Activated naive CD4-positive, alpha-beta T cell treated with anti-CD3 and anti-CD28 coated beads for 36 hours (primary cell): ENCODE measurements at regions not wholly inside any gene's neighbourhood (a gene's known extent, or its start where the extent isn't known, plus 50 kb on each side); places are given as distances from the start of the nearest gene placed in this dataset.
"Not testable (repeated sequence)": the region's sequence is repeated elsewhere in the genome, so short reads cannot be mapped to it uniquely, and the experiment has no call there.

Experiments
- CTCF ChIA-PET: fragments of 350-600 bp; sonication (Branson Sonifier 250); formaldehyde crosslinking; loops from one replicate; lab custom pipeline; 2021; ENCODE audit warnings: antibody characterized with exemption; lab: Charles Lee
- DNase-seq: peaks from one replicate; pipeline ENCODE4 v3.0.0-alpha.2; 2020
- H3K27ac Mint-ChIP-seq: one replicate; pipeline ENCODE4 v1.8.0; 2021; ENCODE audit warnings: mild to moderate bottlenecking, mixed read lengths
- H3K27me3 Mint-ChIP-seq: one replicate; pipeline ENCODE4 v1.8.0; 2021; ENCODE audit warnings: low read depth, mixed read lengths
- H3K36me3 Mint-ChIP-seq: one replicate; pipeline ENCODE4 v1.8.0; 2021; ENCODE audit warnings: low read depth, mixed read lengths
- H3K4me1 Mint-ChIP-seq: one replicate; pipeline ENCODE4 v1.8.0; 2021; ENCODE audit warnings: low read depth, mixed read lengths
- H3K4me3 Mint-ChIP-seq: one replicate; pipeline ENCODE4 v1.8.0; 2021; ENCODE audit warnings: mild to moderate bottlenecking, moderate library complexity, mixed read lengths
- H3K9me3 Mint-ChIP-seq: one replicate; pipeline ENCODE4 v1.8.0; 2021; ENCODE audit warnings: mixed read lengths
- intact Hi-C: fragments of 100-400 bp; cut with micrococcal nuclease; formaldehyde crosslinking; loops from one replicate; pipeline ENCODE4 v1.15.1; 2023

GRCh38 chr7:148489678-148490077, 100.9 kb upstream of the C7orf33 start:
- H3K9me3 Mint-ChIP-seq, result peaks cover 6% of the 10 kb centered on the region
- CTCF ChIA-PET, result no interaction called here
- intact Hi-C loops, result no loop called here

GRCh38 chr7:148492157-148492860, 98.3 kb upstream of the C7orf33 start:
- Mint-ChIP-seq H3K27ac (no peak overlapping the region), H3K27me3 (peaks cover 19% of the 10 kb centered on the region), H3K9me3 (peaks cover 6% of the 10 kb centered on the region), H3K4me3 (no peak overlapping the region), H3K4me1 (no peaks in the 10 kb centered on the region), H3K36me3 (no peaks in the 10 kb centered on the region)
- intact Hi-C loops, result no loop called here
- CTCF ChIA-PET, result no interaction called here
- no peak for DNase-seq

More at GRCh38 chr7:148489678-148490077, 100.9 kb upstream of the C7orf33 start:
- no peak for DNase-seq
- Mint-ChIP-seq H3K27ac (no peak overlapping the region), H3K27me3 (peaks cover 19% of the 10 kb centered on the region), H3K4me1 (no peaks in the 10 kb centered on the region), H3K4me3 (no peak overlapping the region), H3K36me3 (no peaks in the 10 kb centered on the region)

- no peaks in the 10 kb centered on the region for H3K4me1 Mint-ChIP-seq
- no peak overlapping the region for H3K27ac Mint-ChIP-seq
- DNase-seq, result no peak
- no peak overlapping the region for H3K4me3 Mint-ChIP-seq
- peaks cover 6% of the 10 kb centered on the region for H3K9me3 Mint-ChIP-seq
- CTCF ChIA-PET, result interaction anchor here (0.7 kb wide), 1 partner anchor 33 kb away, joined by 4 read pairs; no protein-coding TSS in a partner anchor
- intact Hi-C loops, result no loop called here
- no peaks in the 10 kb centered on the region for H3K36me3 Mint-ChIP-seq
- peaks cover 23% of the 10 kb centered on the region for H3K27me3 Mint-ChIP-seq
These were observed 95.0 kb upstream of the C7orf33 start for GRCh38 chr7:148495605-148496004.

GRCh38 chr7:148500978-148501377, 89.6 kb upstream of the C7orf33 start:
- Mint-ChIP-seq H3K27ac (no peak overlapping the region), H3K4me1 (peaks cover 7% of the 10 kb centered on the region), H3K27me3 (peaks cover 19% of the 10 kb centered on the region), H3K9me3 (no peaks in the 10 kb centered on the region), H3K36me3 (no peaks in the 10 kb centered on the region), H3K4me3 (no peak overlapping the region)
- no peak for DNase-seq
- CTCF ChIA-PET, result interaction anchor here (3.0 kb wide), 1 partner anchor 27 kb away, joined by 20 read pairs; no protein-coding TSS in a partner anchor
- intact Hi-C loops, result no loop called here

- H3K4me1 Mint-ChIP-seq, result peaks cover 32% of the 10 kb centered on the region
- H3K27ac Mint-ChIP-seq, result no peak overlapping the region
- peaks cover 21% of the 10 kb centered on the region for H3K27me3 Mint-ChIP-seq
- intact Hi-C loops, result loop anchor here (1.0 kb wide), 4 partner anchors 23 to 462 kb away; no protein-coding TSS in a partner anchor
- no peaks in the 10 kb centered on the region for H3K9me3 Mint-ChIP-seq
- DNase-seq, result no peak
- no peak overlapping the region for H3K4me3 Mint-ChIP-seq
- H3K36me3 Mint-ChIP-seq, result no peaks in the 10 kb centered on the region
- CTCF ChIA-PET, result interaction anchor here (0.9 to 2.3 kb wide), 9 partner anchors 12 to 459 kb away, joined by 3 to 24 read pairs (median 4); no protein-coding TSS in a partner anchor
These were observed 86.6 kb upstream of the C7orf33 start for GRCh38 chr7:148503900-148504487.

GRCh38 chr7:148505645-148506375, 84.8 kb upstream of the C7orf33 start:
- intact Hi-C loops, result loop anchor here (5.0 kb wide), 2 partner anchors 126 to 286 kb away; no protein-coding TSS in a partner anchor
- no peak for DNase-seq
- CTCF ChIA-PET, result interaction anchor here (0.7 to 2.3 kb wide), 8 partner anchors 14 to 460 kb away, joined by 3 to 24 read pairs (median 4); no protein-coding TSS in a partner anchor

GRCh38 chr7:148507064-148507573, 83.4 kb upstream of the C7orf33 start:
- peak; percentile 71 for DNase-seq
- CTCF ChIA-PET, result interaction anchor here (1.0 kb wide), 1 partner anchor 12 kb away, joined by 3 read pairs; no protein-coding TSS in a partner anchor

More at GRCh38 chr7:148505645-148506375, 84.8 kb upstream of the C7orf33 start:
- Mint-ChIP-seq H3K9me3 (no peaks in the 10 kb centered on the region), H3K4me3 (no peak overlapping the region), H3K27me3 (peaks cover 11% of the 10 kb centered on the region), H3K27ac (no peak overlapping the region), H3K36me3 (no peaks in the 10 kb centered on the region), H3K4me1 (peaks cover 32% of the 10 kb centered on the region)

GRCh38 chr7:148507787-148508186, 82.8 kb upstream of the C7orf33 start:
- H3K4me3 Mint-ChIP-seq, result no peak overlapping the region
- intact Hi-C loops, result loop anchor here (1.0 to 5.0 kb wide), 11 partner anchors 28 to 432 kb away; partner anchors contain the start of gene EZH2
- CTCF ChIA-PET, result interaction anchor here (1.0 kb wide), 1 partner anchor 11 kb away, joined by 3 read pairs; no protein-coding TSS in a partner anchor
- peaks cover 3% of the 10 kb centered on the region for H3K27me3 Mint-ChIP-seq
- no peaks in the 10 kb centered on the region for H3K36me3 Mint-ChIP-seq
- DNase-seq, result peak; percentile 72
- peak overlapping the region; percentile 56 for H3K27ac Mint-ChIP-seq
- H3K4me1 Mint-ChIP-seq, result peaks cover 30% of the 10 kb centered on the region
- no peaks in the 10 kb centered on the region for H3K9me3 Mint-ChIP-seq

More at GRCh38 chr7:148507064-148507573, 83.4 kb upstream of the C7orf33 start:
- not testable (repeated sequence) for H3K4me3 Mint-ChIP-seq, H3K9me3 Mint-ChIP-seq, H3K27me3 Mint-ChIP-seq, H3K36me3 Mint-ChIP-seq
- Mint-ChIP-seq H3K4me1 (peaks cover 30% of the 10 kb centered on the region), H3K27ac (peak overlapping the region; percentile 56)
- intact Hi-C loops, result loop anchor here (1.0 to 5.0 kb wide), 11 partner anchors 28 to 432 kb away; partner anchors contain the start of gene EZH2

- Mint-ChIP-seq H3K27me3 (peaks cover 12% of the 10 kb centered on the region), H3K36me3 (no peaks in the 10 kb centered on the region), H3K27ac (no peak overlapping the region)
These were observed 76.3 kb upstream of the C7orf33 start for GRCh38 chr7:148514236-148514635.

GRCh38 chr7:148515237-148515636, 75.3 kb upstream of the C7orf33 start:
- intact Hi-C loops, result no loop called here
- H3K9me3 Mint-ChIP-seq, result no peaks in the 10 kb centered on the region
- no peaks in the 10 kb centered on the region for H3K4me1 Mint-ChIP-seq
- H3K27me3 Mint-ChIP-seq, result peaks cover 16% of the 10 kb centered on the region
- CTCF ChIA-PET, result interaction anchor here (0.7 kb wide), 1 partner anchor 13 kb away, joined by 4 read pairs; no protein-coding TSS in a partner anchor
- H3K36me3 Mint-ChIP-seq, result no peaks in the 10 kb centered on the region
- no peak for DNase-seq
- no peak overlapping the region for H3K27ac Mint-ChIP-seq
- no peak overlapping the region for H3K4me3 Mint-ChIP-seq

More at GRCh38 chr7:148514236-148514635, 76.3 kb upstream of the C7orf33 start:
- CTCF ChIA-PET, result interaction anchor here (0.5 kb wide), 1 partner anchor 12 kb away, joined by 4 read pairs; no protein-coding TSS in a partner anchor
- intact Hi-C loops, result no loop called here
- DNase-seq, result no peak
- no peaks in the 10 kb centered on the region for H3K4me1 Mint-ChIP-seq
- H3K4me3 Mint-ChIP-seq, result no peak overlapping the region
- H3K9me3 Mint-ChIP-seq, result no peaks in the 10 kb centered on the region

GRCh38 chr7:148515728-148516695, 74.6 kb upstream of the C7orf33 start:
- H3K27me3 Mint-ChIP-seq, result peaks cover 19% of the 10 kb centered on the region
- no peaks in the 10 kb centered on the region for H3K4me1 Mint-ChIP-seq
- no peaks in the 10 kb centered on the region for H3K9me3 Mint-ChIP-seq
- intact Hi-C loops, result no loop called here
- CTCF ChIA-PET, result interaction anchor here (0.7 to 0.8 kb wide), 2 partner anchors 12 to 14 kb away, joined by 3 to 4 read pairs; no protein-coding TSS in a partner anchor
- H3K36me3 Mint-ChIP-seq, result no peaks in the 10 kb centered on the region
- no peak overlapping the region for H3K27ac Mint-ChIP-seq
- H3K4me3 Mint-ChIP-seq, result no peak overlapping the region
- DNase-seq, result no peak
